Testis (tissue), 2 donors: ENCODE measurements at regions not wholly inside any gene's neighbourhood (a gene's known extent, or its start where the extent isn't known, plus 50 kb on each side); places are given as distances from the start of the nearest gene placed in this dataset.
A peak's percentile ranks its signal among the peaks of the same experiment; 100 is the strongest.

ENCODE experiments used
- DNase-seq: peaks from one replicate; pipeline ENCODE4 v3.0.0-alpha.2; 2019
- H3K27ac ChIP-seq, 2 donors: fragments of 200-600 bp; sonication (generic); one replicate each; pipeline ENCODE4 v1.5.1; 2019
- H3K27me3 ChIP-seq: fragments of 200-600 bp; sonication (generic); one replicate; pipeline ENCODE4 v1.5.1; 2019
- H3K36me3 ChIP-seq: fragments of 200-600 bp; sonication (generic); one replicate; pipeline ENCODE4 v1.5.1; 2017; ENCODE audit warnings: low read depth; ENCODE audit errors: missing control alignments
- H3K4me1 ChIP-seq: fragments of 200-600 bp; sonication (generic); one replicate; pipeline ENCODE4 v1.5.1; 2019
- H3K4me3 ChIP-seq, 2 donors: fragments of 200-600 bp; sonication (generic); one replicate each; pipeline ENCODE4 v1.5.1; 2017 to 2019
- H3K9me3 ChIP-seq: fragments of 200-600 bp; sonication (generic); one replicate; pipeline ENCODE4 v1.5.1; 2017
- POLR2A ChIP-seq: fragments of 450-650 bp; IDR thresholded peaks from one replicate; pipeline ENCODE4 v1.6.1; 2017; ENCODE audit warnings: antibody characterized with exemption, mild to moderate bottlenecking, moderate library complexity
- WGBS, 2 donors: methylation state at CpG; one replicate each; pipeline ENCODE4 v1.1.5; 2018; 5-methylcytosine and 5-hydroxymethylcytosine counted together
- intact Hi-C: fragments of 100-400 bp; cut with DNase I; formaldehyde crosslinking; loops from one replicate; pipeline ENCODE4 v1.15.1; 2023; ENCODE audit warnings: low total_unique reads
- TF ChIP-seq, protein P1 (sequence below), 3 experiments: fragments of 450-650 bp in 2 of 3; fragments of 200-600 bp in 1 of 3; sonication (generic) in 1 of 3; IDR thresholded peaks; one replicate each; pipeline ENCODE4 v1.5.1; 2016 to 2019; ENCODE audit warnings: antibody characterized with exemption in 3 of 3, mild to moderate bottlenecking in 2 of 3, moderate library complexity in 1 of 3

DNA sequence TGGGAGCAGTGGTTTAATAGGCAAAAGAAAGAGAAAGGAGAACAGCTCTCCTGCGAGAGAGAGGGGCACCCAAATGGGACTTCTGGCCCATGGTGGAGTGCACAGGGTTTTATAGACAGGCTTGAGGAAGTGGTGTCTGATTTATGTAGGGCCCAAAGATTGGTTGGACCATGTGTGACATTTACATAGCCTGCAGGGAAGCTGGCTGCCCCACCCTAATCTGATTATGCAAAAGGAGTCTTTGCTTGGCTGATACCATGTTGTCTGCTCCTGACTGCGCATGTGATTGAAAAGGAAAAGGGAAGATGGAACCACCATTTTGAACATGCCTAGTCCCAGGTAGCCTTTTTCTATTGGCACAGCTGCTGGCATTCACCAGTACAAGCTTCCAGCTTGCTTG, 100.0 kb upstream of the DIPK2B start:
- Histone ChIP-seq H3K27me3 (no peaks in the 10 kb centered on the region), H3K9me3 (no peaks in the 10 kb centered on the region), H3K36me3 (no peaks in the 10 kb centered on the region), H3K4me3 (no peak overlapping the region), H3K4me1 (no peaks in the 10 kb centered on the region), H3K27ac (no peak overlapping the region)
- no peak for DNase-seq
- intact Hi-C loops, result no loop called here
- TF ChIP-seq, protein P1, sequence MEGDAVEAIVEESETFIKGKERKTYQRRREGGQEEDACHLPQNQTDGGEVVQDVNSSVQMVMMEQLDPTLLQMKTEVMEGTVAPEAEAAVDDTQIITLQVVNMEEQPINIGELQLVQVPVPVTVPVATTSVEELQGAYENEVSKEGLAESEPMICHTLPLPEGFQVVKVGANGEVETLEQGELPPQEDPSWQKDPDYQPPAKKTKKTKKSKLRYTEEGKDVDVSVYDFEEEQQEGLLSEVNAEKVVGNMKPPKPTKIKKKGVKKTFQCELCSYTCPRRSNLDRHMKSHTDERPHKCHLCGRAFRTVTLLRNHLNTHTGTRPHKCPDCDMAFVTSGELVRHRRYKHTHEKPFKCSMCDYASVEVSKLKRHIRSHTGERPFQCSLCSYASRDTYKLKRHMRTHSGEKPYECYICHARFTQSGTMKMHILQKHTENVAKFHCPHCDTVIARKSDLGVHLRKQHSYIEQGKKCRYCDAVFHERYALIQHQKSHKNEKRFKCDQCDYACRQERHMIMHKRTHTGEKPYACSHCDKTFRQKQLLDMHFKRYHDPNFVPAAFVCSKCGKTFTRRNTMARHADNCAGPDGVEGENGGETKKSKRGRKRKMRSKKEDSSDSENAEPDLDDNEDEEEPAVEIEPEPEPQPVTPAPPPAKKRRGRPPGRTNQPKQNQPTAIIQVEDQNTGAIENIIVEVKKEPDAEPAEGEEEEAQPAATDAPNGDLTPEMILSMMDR (IDR thresholded peaks at IDR 0.05), result no peak
- no peak for TF ChIP-seq POLR2A
- WGBS, 2 donors, result 100% methylated on average over 2 of the region's 2 CpGs

DNA sequence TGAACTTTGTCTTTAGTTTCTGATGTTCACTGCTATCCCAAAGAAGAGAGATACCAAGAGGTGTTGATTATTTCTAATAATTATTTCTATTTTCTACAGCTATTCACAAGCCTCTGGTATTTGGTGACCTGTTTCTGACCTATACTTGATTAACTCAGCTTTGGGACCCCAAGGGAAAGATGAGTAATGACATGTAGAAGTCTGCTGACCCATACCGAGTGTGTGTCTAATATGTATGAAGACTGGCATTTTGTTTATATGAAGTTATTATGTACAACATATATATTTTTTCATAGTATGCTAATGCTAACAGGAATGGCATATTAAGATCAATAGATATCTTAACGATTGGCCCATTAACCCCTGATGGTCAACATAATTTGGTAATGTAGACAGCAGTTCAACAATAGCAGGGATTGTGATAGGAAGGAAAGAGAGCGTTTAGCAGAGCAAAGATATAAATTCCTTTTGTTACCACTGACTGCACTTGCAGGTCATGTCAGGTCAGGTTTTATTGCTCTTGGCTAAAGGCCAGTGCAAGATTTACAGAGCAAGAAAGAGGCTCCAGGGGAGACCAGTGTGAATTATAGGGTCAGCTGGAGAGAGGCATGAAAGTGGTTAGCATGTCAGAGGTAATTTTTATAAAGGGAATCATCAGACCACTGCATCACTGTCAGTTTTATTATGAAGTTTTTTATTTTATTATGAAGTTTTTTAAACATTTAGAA, 94.7 kb upstream of the DIPK2B start:
- WGBS, 2 donors, result 39 to 40% methylated on average over 3 of the region's 3 CpGs
- H3K27me3 ChIP-seq, result no peaks in the 10 kb centered on the region
- no peak for TF ChIP-seq POLR2A
- TF ChIP-seq, protein P1 (IDR thresholded peaks at IDR 0.05), result no peak
- H3K36me3 ChIP-seq, result no peaks in the 10 kb centered on the region
- no peak overlapping the region for H3K27ac ChIP-seq
- no peaks in the 10 kb centered on the region for H3K9me3 ChIP-seq
- DNase-seq, result peak; percentile 16
- intact Hi-C loops, result no loop called here
- H3K4me3 ChIP-seq, result no peak overlapping the region
- H3K4me1 ChIP-seq, result no peaks in the 10 kb centered on the region

- Histone ChIP-seq H3K4me3 (no peak overlapping the region), H3K36me3 (no peaks in the 10 kb centered on the region), H3K27ac (no peak overlapping the region), H3K27me3 (no peaks in the 10 kb centered on the region), H3K9me3 (no peaks in the 10 kb centered on the region), H3K4me1 (no peaks in the 10 kb centered on the region)
- no peak for TF ChIP-seq POLR2A
- TF ChIP-seq, protein P1 (IDR thresholded peaks at IDR 0.05), result no peak
- 91% methylated on average over 1 of the region's 1 CpG for WGBS, 2 donors
- no peak for DNase-seq
- intact Hi-C loops, result no loop called here
Observed at GRCh38 chrX:45274576-45274975, 73.9 kb upstream of the DIPK2B start.

DNA sequence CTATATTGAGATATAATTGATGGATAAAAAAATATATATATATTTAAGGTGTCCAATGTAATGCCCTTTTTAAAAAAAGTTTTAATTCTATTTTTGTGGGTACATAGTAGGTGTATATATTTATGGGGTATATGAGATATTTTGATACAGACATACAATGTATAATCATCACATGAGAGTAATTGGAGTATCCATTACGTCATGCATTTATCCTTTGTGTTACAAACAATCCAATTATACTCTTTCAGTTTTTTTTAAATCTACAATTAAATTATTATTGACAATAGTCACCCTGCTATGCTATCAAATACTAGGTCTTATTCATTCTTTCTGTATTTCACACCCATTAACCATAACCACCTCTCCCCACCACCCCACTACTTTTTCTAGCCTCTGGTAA, 66.3 kb upstream of the DIPK2B start:
- Histone ChIP-seq H3K27ac (no peak overlapping the region), H3K4me3 (no peak overlapping the region)
- 89 to 96% methylated on average over 1 of the region's 1 CpG for WGBS, 2 donors

More for the DNA sequence above, 66.3 kb upstream of the DIPK2B start:
- Histone ChIP-seq H3K27me3 (no peaks in the 10 kb centered on the region), H3K9me3 (no peaks in the 10 kb centered on the region), H3K36me3 (no peaks in the 10 kb centered on the region), H3K4me1 (no peaks in the 10 kb centered on the region)
- DNase-seq, result no peak
- TF ChIP-seq POLR2A, result no peak
- TF ChIP-seq, protein P1 (IDR thresholded peaks at IDR 0.05), result no peak
- intact Hi-C loops, result no loop called here
